ENCODE measurements at regions not wholly inside any gene's neighbourhood (a gene's known extent, or its start where the extent isn't known, plus 50 kb on each side); places are given as distances from the start of the nearest gene placed in this dataset.
A peak's percentile ranks its signal among the peaks of the same experiment; 100 is the strongest.

DNA sequence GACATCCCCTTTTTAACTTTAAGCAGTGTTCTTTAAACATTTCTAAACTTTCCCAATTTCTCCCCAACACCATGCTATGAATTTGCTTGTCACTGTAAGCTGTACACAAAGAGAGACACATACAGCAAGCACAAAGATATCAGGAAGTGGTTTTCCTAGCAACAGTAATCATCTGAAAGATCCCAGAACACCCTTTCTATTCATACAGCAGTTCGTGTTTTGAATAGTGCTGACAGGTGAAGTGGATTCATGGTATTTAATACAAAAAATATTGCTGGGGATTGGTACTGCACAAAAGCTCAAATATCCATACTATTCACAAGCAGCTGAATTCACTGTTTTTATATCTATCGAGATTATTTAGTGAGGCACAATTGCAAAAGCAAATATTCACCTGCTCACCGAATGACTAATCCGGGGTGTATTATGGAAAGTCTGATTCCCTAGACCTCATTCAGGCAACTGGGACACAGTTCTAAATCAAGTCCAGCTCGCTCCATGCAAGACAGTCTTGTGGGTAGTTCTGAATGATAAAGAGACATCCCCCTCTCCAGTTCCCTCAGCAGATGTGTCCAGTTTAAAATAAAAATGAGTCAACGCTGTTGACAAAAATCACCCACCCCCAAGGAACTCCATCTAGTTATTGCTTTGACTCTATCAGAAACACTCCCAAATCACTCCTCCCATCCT, 107.1 kb upstream of the TSHZ2 start:
- Histone ChIP-seq H2AFZ (ENCODE audit: low read length, unreplicated experiment) (no peak overlapping the region), H3K27ac (ENCODE audit: low read depth, low read length) (no peak overlapping the region)

DNA sequence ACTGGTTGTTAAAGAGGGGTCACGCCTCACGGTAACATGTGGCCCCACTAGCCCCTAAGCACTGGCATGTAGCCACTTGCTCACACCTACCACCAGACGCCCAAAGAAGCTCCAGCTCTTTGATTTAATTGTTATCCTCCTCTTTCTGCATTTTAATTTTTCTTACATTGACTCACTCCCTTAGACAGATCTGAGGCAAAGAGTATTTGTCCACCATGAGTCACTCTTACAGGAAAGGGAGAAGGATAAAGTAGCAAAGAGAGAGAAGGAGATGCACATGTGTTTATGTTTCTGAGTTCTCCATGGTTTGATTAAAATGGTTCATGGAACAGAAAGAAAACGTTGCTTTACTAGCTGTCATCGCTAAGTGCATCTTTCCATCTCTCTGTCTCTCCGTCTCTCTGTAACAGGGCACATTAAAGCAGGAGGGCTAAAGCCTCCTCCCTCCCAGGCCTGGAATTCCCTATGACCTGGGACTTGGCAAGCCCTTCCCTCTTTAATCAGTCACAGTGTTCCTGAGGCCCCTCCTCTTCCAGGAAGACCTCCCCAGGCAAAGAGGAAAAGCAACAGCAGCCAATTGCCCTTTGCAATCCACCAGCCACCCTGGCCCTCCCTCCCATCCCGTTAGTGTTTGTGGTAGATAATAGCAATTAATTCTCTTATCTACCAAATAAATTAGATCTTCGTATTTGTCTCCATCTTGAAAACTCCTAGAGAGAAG, 112.8 kb upstream of the TSHZ2 start:
- H3K4me3 ChIP-seq (ENCODE audit: low read depth, low read length) = no peak overlapping the region
- peak overlapping the region; percentile 34 for H3K27ac ChIP-seq (ENCODE audit: low read depth, low read length)
- peaks cover 5% of the 10 kb centered on the region for H3K4me1 ChIP-seq (ENCODE audit: control insufficient read depth, insufficient read depth, low read length, unreplicated experiment)
- no peaks in the 10 kb centered on the region for H3K36me3 ChIP-seq (ENCODE audit: insufficient read depth, low read length)
- no peaks in the 10 kb centered on the region for H3K79me2 ChIP-seq (ENCODE audit: control insufficient read depth, insufficient read depth, low read length, unreplicated experiment)
- H2AFZ ChIP-seq (ENCODE audit: low read length, unreplicated experiment) = no peak overlapping the region
- H3K27me3 ChIP-seq (ENCODE audit: insufficient read depth, low read length) = no peaks in the 10 kb centered on the region

More for the DNA sequence above, 107.1 kb upstream of the TSHZ2 start:
- Histone ChIP-seq H3K4me1 (ENCODE audit: control insufficient read depth, insufficient read depth, low read length, unreplicated experiment) (no peaks in the 10 kb centered on the region), H3K27me3 (ENCODE audit: insufficient read depth, low read length) (no peaks in the 10 kb centered on the region), H3K4me3 (ENCODE audit: low read depth, low read length) (no peak overlapping the region), H3K36me3 (ENCODE audit: insufficient read depth, low read length) (no peaks in the 10 kb centered on the region), H3K79me2 (ENCODE audit: control insufficient read depth, insufficient read depth, low read length, unreplicated experiment) (no peaks in the 10 kb centered on the region)

DNA sequence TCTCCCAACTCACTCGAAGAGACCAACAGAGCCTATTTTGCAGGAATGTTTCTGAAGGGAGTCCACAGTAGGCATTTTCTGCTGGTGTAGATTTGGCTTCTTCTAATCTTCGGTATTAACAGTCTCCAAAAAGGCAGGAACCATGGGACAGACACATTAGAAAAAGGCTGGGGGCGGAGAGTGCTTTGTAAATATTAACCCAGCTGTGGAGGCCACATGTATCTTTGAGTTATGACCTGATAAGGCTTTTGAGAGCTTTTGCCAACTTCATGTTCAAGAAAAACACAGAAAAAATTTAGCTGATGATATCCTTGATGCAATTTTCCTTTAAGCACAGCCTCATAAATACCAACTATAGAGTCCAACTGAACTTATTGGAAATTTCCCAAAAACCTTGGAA, 119.4 kb upstream of the TSHZ2 start:
- no peak overlapping the region for H3K4me3 ChIP-seq (ENCODE audit: low read depth, low read length)
- H3K79me2 ChIP-seq (ENCODE audit: control insufficient read depth, insufficient read depth, low read length, unreplicated experiment) = no peaks in the 10 kb centered on the region
- no peak overlapping the region for H3K27ac ChIP-seq (ENCODE audit: low read depth, low read length)
- H3K4me1 ChIP-seq (ENCODE audit: control insufficient read depth, insufficient read depth, low read length, unreplicated experiment) = no peaks in the 10 kb centered on the region
- no peaks in the 10 kb centered on the region for H3K36me3 ChIP-seq (ENCODE audit: insufficient read depth, low read length)
- H3K27me3 ChIP-seq (ENCODE audit: insufficient read depth, low read length) = no peaks in the 10 kb centered on the region
- H2AFZ ChIP-seq (ENCODE audit: low read length, unreplicated experiment) = no peak overlapping the region

GRCh38 chr20:52847731-52848359, 124.3 kb upstream of the TSHZ2 start:
- Histone ChIP-seq H3K27me3 (ENCODE audit: insufficient read depth, low read length) (no peaks in the 10 kb centered on the region), H3K4me3 (ENCODE audit: low read depth, low read length) (no peak overlapping the region), H3K4me1 (ENCODE audit: control insufficient read depth, insufficient read depth, low read length, unreplicated experiment) (peaks cover 10% of the 10 kb centered on the region), H3K27ac (ENCODE audit: low read depth, low read length) (0 out of 2 replicates have a peak overlapping the region, but pooled peaks have one; percentile 37), H2AFZ (ENCODE audit: low read length, unreplicated experiment) (no peak overlapping the region), H3K36me3 (ENCODE audit: insufficient read depth, low read length) (no peaks in the 10 kb centered on the region), H3K79me2 (ENCODE audit: control insufficient read depth, insufficient read depth, low read length, unreplicated experiment) (no peaks in the 10 kb centered on the region)

- no peaks in the 10 kb centered on the region for H3K79me2 ChIP-seq (ENCODE audit: control insufficient read depth, insufficient read depth, low read length, unreplicated experiment)
- no peaks in the 10 kb centered on the region for H3K27me3 ChIP-seq (ENCODE audit: insufficient read depth, low read length)
- H3K27ac ChIP-seq (ENCODE audit: low read depth, low read length) = peak overlapping the region; percentile 37; the same call in 1 of the 2 replicates
- no peak overlapping the region for H3K4me3 ChIP-seq (ENCODE audit: low read depth, low read length)
- H3K4me1 ChIP-seq (ENCODE audit: control insufficient read depth, insufficient read depth, low read length, unreplicated experiment) = peaks cover 10% of the 10 kb centered on the region
- H3K36me3 ChIP-seq (ENCODE audit: insufficient read depth, low read length) = no peaks in the 10 kb centered on the region
- no peak overlapping the region for H2AFZ ChIP-seq (ENCODE audit: low read length, unreplicated experiment)
Observed at GRCh38 chr20:52847029-52847660, 125.0 kb upstream of the TSHZ2 start.

DNA sequence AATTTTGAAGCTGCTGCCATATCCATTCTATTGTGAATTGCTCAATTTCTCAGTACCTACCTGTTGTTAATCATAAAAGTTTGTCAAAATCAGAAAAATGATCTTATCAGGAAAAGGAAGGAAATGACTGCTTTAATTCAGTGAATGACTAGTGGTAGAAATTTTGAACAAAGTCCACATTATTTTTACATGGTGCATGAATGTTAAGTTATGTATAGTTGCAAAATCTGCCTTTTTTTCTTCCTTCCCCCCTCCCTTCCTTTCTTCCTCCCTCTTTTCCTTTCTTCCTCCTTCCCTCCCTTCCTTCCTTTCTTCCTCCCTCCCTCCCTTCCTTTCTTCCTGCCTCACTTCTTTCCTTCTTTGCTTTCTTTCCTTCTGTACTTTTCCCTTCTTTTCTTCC, 127.1 kb upstream of the TSHZ2 start:
- Histone ChIP-seq H3K27me3 (ENCODE audit: insufficient read depth, low read length) (no peaks in the 10 kb centered on the region), H2AFZ (ENCODE audit: low read length, unreplicated experiment) (no peak overlapping the region), H3K4me1 (ENCODE audit: control insufficient read depth, insufficient read depth, low read length, unreplicated experiment) (peaks cover 10% of the 10 kb centered on the region), H3K27ac (ENCODE audit: low read depth, low read length) (no peak overlapping the region), H3K4me3 (ENCODE audit: low read depth, low read length) (no peak overlapping the region), H3K36me3 (ENCODE audit: insufficient read depth, low read length) (no peaks in the 10 kb centered on the region), H3K79me2 (ENCODE audit: control insufficient read depth, insufficient read depth, low read length, unreplicated experiment) (no peaks in the 10 kb centered on the region)

DNA sequence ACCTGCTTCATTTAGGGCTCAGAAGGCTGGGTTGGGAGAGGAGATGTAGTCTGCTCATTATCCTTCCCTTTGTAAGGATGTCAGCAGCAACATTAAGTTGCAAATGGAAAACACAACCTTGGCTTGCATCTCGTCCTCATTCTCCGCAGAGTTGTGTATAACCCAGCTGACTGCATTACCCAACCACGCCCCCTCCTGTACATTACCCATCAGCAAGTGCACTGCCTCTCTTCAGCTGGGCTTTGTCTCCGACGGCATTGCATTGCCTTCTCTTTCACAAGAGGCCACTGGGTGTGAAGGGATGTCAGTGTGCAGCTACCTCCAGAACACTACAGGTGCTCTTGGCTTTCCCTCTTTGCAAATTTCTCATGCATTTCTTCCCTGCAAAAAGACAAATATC, 128.7 kb upstream of the TSHZ2 start:
- H3K4me3 ChIP-seq (ENCODE audit: low read depth, low read length) = no peak overlapping the region
- no peak overlapping the region for H2AFZ ChIP-seq (ENCODE audit: low read length, unreplicated experiment)
- H3K27ac ChIP-seq (ENCODE audit: low read depth, low read length) = no peak overlapping the region
- no peaks in the 10 kb centered on the region for H3K36me3 ChIP-seq (ENCODE audit: insufficient read depth, low read length)
- no peaks in the 10 kb centered on the region for H3K79me2 ChIP-seq (ENCODE audit: control insufficient read depth, insufficient read depth, low read length, unreplicated experiment)
- peaks cover 10% of the 10 kb centered on the region for H3K4me1 ChIP-seq (ENCODE audit: control insufficient read depth, insufficient read depth, low read length, unreplicated experiment)
- H3K27me3 ChIP-seq (ENCODE audit: insufficient read depth, low read length) = no peaks in the 10 kb centered on the region

DNA sequence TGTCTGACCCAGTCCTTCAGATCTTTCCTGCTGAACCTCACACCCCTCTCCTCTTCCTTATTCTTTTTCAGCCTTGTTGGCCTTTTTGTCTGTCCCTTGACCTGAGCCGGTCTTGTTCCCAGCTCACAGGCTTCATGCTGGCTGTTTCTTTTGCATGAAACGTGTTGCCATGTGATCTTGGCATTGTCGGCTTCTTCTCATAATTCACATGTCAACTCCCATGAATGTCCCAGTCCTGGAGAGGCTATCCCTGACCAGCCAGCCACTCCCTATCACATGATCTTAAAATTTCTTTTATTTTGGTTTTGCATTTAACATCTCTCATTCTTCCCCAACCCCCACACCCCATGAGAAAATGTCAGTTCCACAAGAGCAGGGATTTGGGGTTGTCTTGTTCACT, 131.2 kb upstream of the TSHZ2 start:
- no peaks in the 10 kb centered on the region for H3K4me1 ChIP-seq (ENCODE audit: control insufficient read depth, insufficient read depth, low read length, unreplicated experiment)
- no peaks in the 10 kb centered on the region for H3K36me3 ChIP-seq (ENCODE audit: insufficient read depth, low read length)
- no peaks in the 10 kb centered on the region for H3K79me2 ChIP-seq (ENCODE audit: control insufficient read depth, insufficient read depth, low read length, unreplicated experiment)
- H3K27ac ChIP-seq (ENCODE audit: low read depth, low read length) = no peak overlapping the region
- no peak overlapping the region for H2AFZ ChIP-seq (ENCODE audit: low read length, unreplicated experiment)
- H3K27me3 ChIP-seq (ENCODE audit: insufficient read depth, low read length) = no peaks in the 10 kb centered on the region
- no peak overlapping the region for H3K4me3 ChIP-seq (ENCODE audit: low read depth, low read length)

- H3K36me3 ChIP-seq (ENCODE audit: insufficient read depth, low read length) = no peaks in the 10 kb centered on the region
- H3K4me1 ChIP-seq (ENCODE audit: control insufficient read depth, insufficient read depth, low read length, unreplicated experiment) = no peaks in the 10 kb centered on the region
- no peaks in the 10 kb centered on the region for H3K27me3 ChIP-seq (ENCODE audit: insufficient read depth, low read length)
- no peak overlapping the region for H3K4me3 ChIP-seq (ENCODE audit: low read depth, low read length)
- H2AFZ ChIP-seq (ENCODE audit: low read length, unreplicated experiment) = no peak overlapping the region
- H3K79me2 ChIP-seq (ENCODE audit: control insufficient read depth, insufficient read depth, low read length, unreplicated experiment) = no peaks in the 10 kb centered on the region
- H3K27ac ChIP-seq (ENCODE audit: low read depth, low read length) = no peak overlapping the region
Observed at GRCh38 chr20:52840041-52840440, 132.1 kb upstream of the TSHZ2 start.

- H3K27ac ChIP-seq (ENCODE audit: low read depth, low read length) = no peak overlapping the region
- H3K4me3 ChIP-seq (ENCODE audit: low read depth, low read length) = no peak overlapping the region
- no peaks in the 10 kb centered on the region for H3K36me3 ChIP-seq (ENCODE audit: insufficient read depth, low read length)
- H3K79me2 ChIP-seq (ENCODE audit: control insufficient read depth, insufficient read depth, low read length, unreplicated experiment) = no peaks in the 10 kb centered on the region
- no peaks in the 10 kb centered on the region for H3K4me1 ChIP-seq (ENCODE audit: control insufficient read depth, insufficient read depth, low read length, unreplicated experiment)
- H2AFZ ChIP-seq (ENCODE audit: low read length, unreplicated experiment) = no peak overlapping the region
- no peaks in the 10 kb centered on the region for H3K27me3 ChIP-seq (ENCODE audit: insufficient read depth, low read length)
Observed at GRCh38 chr20:52838510-52839241, 133.5 kb upstream of the TSHZ2 start.

Measured in ACC112 (cell line).